GM21528 (cell line): ENCODE measurements at regions not wholly inside any gene's neighbourhood (a gene's known extent, or its start where the extent isn't known, plus 50 kb on each side); places are given as distances from the start of the nearest gene placed in this dataset.

Experiments
- ATAC-seq: cut with Tn5 transposase; IDR thresholded peaks from one replicate; pipeline ENCODE4 v1.9.1; 2021; ENCODE audit warnings: mild to moderate bottlenecking, moderate library complexity; ENCODE audit not compliant: unreplicated experiment, low FRiP score

DNA sequence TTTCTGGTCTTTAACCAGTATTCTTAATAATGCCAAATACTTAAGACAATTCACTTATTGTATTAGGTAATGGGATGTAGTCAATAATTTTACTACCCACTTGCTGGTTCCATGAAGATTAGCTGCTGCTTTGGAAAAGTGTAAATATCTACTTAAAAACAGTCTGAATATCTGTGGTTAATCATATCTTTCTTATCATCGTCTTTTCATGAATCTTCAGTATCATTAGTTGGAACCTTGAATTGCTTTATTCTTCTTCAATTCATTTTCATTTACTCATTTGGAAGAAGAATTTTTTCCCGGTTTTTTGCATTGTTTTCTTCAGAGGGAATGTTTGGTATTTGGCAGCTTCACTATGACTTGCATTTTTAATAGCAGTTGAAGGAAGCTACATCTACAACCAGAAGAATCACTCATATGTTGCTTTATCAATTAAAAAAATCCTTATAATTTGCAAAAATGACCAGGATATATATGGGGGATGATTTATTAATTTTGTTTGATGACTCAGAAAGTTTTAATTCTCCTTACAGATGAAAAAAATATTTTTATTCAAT lies 1398.3 kb upstream of the CDH6 start:
- ATAC-seq: no peak

DNA sequence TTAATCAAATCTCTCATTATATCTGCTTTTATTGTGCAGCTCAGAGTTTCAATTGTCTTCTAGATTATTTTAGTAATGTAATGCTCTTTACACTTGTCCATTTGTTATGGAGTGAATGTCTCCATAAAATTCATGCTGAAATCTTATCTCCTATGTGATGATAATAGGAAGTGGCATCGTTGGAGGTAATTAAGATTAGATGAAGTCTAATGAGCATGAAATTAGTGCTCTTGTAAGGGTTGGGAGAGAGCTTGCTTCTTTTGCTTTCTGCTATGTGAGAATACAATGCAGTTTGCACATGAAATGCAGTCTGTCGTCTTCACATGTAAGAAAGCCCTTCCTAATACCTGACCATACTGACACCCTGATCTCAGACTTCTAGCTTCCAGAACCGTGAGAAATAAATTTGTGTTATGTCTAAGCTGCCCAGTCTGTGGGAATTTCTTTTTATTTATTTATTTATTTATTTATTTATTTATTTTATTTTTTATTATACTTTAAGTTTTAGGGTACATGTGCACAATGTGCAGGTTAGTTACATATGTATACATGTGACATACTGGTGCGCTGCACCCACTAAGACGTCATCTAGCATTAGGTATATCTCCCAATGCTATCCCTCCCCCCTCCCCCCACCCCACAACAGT lies 1399.2 kb upstream of the CDH6 start:
- ATAC-seq: no peak

DNA sequence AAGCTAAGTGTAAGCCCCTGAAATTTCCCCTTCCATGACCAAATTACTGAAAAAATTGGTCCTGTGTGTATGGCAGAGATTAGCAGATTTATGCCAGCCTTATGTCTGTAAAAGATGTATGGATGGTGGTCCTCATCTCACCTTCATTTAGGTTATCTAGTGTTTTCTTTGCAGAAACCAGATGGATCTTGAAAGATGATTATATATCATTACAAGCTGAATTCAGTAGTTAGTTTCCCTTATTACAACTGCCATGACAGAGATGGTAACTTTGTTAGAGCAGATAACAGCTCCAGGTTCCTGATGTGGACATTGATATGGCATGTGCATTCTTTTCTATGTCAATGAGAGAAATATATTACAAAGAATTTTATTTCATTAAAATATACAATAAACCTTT lies 1403.2 kb upstream of the CDH6 start:
- ATAC-seq: no peak

GRCh38 chr5:29780401-29780800 lies 1413.1 kb upstream of the CDH6 start:
- no peak for ATAC-seq

GRCh38 chr5:29779141-29779540 lies 1414.3 kb upstream of the CDH6 start:
- no peak for ATAC-seq

DNA sequence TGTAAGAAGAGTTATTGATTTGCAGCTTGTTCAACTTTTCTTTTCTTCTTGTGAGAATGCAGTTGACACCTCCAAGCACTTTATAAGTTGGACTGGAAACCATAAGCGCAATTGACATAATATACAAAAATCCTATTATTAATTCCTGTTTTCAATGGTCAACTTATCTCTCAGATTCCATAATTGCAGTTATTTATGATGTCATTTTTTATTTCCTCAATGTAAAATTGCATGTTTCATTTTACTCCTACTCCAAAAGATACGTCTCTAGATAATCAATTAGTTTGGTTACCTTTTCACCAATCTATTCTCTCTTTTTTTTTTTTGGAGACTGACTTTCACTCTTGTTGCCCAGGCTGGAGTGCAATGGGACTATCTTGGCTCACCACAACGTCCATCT lies 1416.1 kb upstream of the CDH6 start:
- ATAC-seq: no peak

DNA sequence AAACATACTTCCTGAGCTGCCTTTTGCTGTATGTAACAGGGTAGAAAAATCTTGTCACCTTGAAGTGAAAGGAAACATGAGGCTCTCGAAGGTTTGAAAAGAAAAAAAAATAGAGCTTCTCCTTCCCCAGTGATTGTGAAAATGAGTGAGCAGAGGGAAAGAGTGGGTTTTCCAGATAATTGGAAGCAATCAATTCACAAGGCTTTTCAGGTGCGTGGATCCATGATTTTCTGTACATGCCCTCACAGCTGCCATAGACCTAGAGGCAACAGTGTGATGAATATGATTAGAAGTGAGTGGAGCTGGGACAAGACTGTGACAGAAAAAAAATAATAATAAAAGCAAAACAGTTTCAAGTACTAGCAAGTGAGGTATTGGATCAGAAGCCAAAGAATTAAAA lies 1422.5 kb upstream of the CDH6 start:
- no peak for ATAC-seq

GRCh38 chr5:29769474-29769873 lies 1424.0 kb upstream of the CDH6 start:
- no peak for ATAC-seq

DNA sequence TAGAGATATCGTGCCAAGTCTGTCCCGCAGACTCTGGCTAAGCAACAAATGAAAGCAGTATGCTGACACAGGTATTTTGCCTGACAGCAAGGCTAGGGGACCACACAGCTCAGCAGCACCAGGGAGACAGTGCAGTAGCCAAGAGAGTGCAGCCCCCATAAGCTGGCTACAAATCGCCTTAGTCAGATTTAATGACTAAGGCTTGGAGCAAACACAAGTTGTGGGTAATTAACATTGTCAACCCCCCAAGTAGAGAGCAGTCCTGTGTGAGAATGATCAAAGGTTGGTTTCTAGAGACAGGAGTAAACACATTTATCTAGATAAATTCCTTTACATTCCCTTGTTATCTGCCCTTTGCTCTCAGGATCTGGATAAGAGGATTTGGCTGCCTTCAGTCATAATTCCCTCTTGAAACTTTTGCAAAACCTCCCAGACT lies 1434.5 kb upstream of the CDH6 start:
- no peak for ATAC-seq

- ATAC-seq: no peak
These were observed 1443.0 kb upstream of the CDH6 start for GRCh38 chr5:29750453-29750852.

GRCh38 chr5:29744618-29745017 lies 1448.9 kb upstream of the CDH6 start:
- ATAC-seq: no peak

DNA sequence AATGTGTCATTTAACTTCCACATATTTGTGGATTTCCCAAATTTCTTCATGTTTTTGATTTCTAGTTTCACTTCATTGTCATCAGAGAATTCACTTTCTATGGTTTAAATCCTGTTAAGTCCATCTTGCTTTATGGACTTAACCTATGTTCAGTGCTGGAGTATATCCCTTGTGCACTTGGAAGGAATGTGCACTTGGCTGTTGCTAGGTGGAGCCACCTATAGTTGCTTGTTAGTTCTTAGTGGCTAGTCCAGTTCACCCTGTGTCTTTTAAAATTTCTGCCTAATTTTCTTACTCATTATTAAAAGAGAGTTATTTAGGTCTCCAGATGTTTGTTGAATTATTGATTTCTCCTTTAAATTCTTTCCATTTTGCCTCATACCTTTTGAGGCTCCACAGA lies 1472.5 kb upstream of the CDH6 start:
- no peak for ATAC-seq

DNA sequence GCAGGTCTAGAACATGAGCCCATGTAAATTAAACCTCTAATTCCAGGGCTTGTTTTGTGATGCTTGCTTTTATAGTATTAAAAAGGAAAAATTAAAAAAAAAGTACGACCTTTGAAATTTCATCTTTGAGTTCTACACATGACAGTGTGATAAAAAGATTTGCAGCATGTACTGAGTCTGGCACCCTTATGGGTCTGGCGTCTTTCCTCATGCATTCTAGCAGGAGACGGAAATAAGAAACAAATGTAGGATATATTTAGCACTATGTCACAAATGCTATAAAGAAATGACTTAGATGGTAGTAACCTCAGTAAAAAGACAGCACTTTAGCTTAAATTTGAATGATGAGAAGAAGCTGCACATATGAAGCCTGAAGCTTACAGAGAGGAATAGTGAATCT lies 1474.3 kb upstream of the CDH6 start:
- ATAC-seq: no peak

DNA sequence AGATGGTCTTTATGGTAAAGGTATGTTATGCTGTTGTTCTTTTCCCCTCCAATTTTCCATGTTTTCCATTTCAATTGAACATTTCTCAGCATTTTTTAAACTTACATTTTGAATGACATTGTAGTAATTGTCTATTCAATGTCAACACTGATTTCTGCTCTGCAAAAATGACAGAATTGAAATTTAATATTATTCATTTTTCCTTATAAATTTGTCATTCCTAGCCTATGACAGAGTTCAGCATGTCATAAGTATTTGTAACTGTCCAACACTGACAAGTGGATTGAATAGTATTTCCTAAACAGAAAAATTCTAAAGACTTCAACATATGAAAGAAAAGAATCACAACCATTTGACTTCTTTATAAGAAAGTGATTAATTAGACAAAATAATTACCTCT lies 1478.3 kb upstream of the CDH6 start:
- no peak for ATAC-seq

DNA sequence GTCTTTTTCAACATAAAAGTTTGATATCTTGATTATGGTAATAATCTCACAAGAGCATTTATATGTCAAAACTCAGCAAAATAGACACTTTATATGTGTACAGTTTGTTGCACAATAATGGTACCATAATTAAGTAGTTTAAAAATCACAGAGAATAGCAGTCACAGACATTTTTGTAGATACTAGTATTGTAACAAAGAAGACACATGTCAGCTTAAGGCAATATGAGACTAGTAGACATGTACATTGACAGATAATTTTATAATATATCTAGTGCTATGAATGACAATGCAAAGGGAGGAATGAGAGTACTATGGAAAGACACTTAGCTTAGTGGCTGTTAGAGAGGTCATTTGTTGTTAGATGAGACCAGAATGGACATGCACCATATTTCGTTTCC lies 1490.6 kb upstream of the CDH6 start:
- ATAC-seq: no peak

DNA sequence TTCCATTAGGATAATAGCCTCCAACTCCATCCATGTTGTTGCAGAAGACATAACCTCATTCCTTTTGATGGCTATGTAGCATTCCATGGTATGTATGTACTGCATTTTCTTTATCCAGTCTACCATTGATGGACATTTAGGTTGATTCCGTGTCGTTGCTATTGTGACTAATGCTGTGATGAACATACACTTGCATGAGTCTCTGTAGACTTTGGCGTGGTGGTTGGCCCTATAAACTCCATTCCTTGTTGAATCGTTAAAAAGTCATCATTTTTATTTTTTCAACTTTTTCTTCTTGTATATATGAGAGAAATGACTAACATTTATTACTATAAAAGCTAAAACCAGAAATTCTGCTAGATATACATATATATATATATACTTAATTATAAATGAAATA lies 1491.9 kb upstream of the CDH6 start:
- ATAC-seq: no peak

DNA sequence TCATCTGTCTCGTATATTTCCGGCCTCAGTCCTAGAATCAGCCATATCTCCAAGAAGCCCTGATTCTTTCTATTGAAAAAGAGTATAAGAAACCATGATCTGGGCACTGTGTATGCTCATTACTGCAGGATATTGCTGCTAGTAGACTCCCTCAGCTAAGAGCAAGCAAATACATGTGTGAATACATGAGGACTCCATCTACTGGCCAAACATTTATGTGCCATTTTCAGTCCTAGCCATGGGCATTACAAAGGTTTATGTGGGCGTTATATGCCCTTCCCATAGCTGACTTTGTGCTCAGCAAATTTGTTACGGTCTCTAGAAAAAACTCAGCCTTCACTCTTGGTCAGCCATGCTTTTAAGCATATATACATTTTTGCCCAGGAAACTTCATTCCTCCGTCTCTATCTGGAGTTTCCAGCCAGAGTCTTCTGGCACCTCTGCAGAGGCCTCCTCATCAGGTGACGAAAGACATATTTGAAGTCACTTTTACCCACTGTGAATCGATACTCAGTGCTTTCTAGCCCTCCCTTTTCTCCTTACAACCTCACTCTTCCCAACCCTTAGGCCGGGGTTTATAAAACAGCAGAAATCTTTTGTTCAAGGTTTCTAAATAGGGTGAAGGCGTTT lies 1495.6 kb upstream of the CDH6 start:
- ATAC-seq: no peak

- no peak for ATAC-seq
These were observed 1496.2 kb upstream of the CDH6 start for GRCh38 chr5:29697278-29697677.

DNA sequence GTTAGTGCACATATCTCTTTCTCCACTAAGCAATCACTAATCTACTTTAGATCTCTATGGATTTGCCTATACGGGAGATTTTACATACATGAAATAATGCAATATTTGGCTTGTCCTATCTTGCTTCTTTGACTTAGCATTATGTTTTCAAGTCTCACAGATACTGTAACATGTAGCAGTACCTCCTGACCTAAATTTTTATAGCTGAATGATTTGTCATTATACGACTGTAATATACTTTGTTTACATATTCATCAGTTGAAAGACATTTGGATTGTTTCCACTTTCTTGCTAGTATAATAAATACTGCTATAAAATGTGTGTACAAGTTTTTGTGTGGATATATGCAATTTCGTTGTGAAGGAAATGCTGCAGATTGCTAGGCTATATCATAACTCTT lies 1520.8 kb upstream of the CDH6 start:
- ATAC-seq: no peak

DNA sequence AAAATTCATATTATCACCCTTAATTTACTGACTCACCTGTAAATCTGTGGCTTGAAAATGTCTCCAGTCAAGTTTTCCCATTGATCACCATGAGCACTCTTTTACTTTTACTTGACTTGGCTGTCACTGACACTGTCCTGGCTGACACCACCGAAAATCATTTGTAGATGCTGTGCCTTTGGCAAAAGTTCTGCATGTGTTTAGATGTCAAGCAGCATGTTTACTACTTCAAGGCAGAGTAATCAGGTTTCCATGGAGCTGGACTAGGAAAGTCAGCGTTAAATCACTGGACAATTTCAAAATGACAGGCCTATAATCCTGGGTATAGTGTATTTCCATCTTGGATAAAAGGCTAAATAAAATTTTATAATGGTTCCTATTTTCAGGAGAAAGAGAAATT lies 1530.6 kb upstream of the CDH6 start:
- ATAC-seq: no peak

GRCh38 chr5:29654954-29655353 lies 1538.5 kb upstream of the CDH6 start:
- no peak for ATAC-seq

- no peak for ATAC-seq
These were observed 1544.2 kb upstream of the CDH6 start for GRCh38 chr5:29649321-29649720.
